ENCODE measurements at regions not wholly inside any gene's neighbourhood (a gene's known extent, or its start where the extent isn't known, plus 50 kb on each side); places are given as distances from the start of the nearest gene placed in this dataset.

DNA sequence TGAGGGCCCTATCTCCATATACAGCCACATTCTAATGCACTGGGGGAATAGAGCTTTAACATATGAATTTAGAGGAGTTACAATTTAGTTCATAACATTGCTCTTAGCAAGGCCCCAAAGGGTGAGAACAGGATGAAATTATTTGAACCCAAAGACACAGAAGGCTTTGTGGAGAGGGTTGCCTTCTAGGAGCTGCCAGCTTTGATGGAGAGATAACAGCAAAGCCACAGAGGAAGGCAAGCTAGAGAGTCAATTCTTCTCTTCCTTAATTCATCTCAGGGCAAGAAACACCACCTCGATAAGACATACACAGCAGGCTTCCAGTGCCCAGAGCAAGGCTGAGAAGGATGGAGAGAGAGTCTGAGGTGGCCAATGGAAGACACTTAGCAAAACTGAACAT lies 94.8 kb upstream of the TMPRSS15 start:
- Mint-ChIP-seq H3K9me3 (no peaks in the 10 kb centered on the region), H3K27ac (no peak overlapping the region), H3K4me1 (ENCODE audit: low read depth) (no peaks in the 10 kb centered on the region), H3K27me3 (no peaks in the 10 kb centered on the region), H3K4me3 (no peak overlapping the region), H3K36me3 (ENCODE audit: low read depth) (no peaks in the 10 kb centered on the region)
- CTCF ChIA-PET, result no interaction called here
- TF ChIP-seq, protein P1, sequence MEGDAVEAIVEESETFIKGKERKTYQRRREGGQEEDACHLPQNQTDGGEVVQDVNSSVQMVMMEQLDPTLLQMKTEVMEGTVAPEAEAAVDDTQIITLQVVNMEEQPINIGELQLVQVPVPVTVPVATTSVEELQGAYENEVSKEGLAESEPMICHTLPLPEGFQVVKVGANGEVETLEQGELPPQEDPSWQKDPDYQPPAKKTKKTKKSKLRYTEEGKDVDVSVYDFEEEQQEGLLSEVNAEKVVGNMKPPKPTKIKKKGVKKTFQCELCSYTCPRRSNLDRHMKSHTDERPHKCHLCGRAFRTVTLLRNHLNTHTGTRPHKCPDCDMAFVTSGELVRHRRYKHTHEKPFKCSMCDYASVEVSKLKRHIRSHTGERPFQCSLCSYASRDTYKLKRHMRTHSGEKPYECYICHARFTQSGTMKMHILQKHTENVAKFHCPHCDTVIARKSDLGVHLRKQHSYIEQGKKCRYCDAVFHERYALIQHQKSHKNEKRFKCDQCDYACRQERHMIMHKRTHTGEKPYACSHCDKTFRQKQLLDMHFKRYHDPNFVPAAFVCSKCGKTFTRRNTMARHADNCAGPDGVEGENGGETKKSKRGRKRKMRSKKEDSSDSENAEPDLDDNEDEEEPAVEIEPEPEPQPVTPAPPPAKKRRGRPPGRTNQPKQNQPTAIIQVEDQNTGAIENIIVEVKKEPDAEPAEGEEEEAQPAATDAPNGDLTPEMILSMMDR (IDR thresholded peaks at IDR 0.05), result no peak
- ATAC-seq (no peak), DNase-seq (no peak)
- intact Hi-C loops (cut with micrococcal nuclease), result no loop called here
- POLR2A ChIA-PET, result no interaction called here

DNA sequence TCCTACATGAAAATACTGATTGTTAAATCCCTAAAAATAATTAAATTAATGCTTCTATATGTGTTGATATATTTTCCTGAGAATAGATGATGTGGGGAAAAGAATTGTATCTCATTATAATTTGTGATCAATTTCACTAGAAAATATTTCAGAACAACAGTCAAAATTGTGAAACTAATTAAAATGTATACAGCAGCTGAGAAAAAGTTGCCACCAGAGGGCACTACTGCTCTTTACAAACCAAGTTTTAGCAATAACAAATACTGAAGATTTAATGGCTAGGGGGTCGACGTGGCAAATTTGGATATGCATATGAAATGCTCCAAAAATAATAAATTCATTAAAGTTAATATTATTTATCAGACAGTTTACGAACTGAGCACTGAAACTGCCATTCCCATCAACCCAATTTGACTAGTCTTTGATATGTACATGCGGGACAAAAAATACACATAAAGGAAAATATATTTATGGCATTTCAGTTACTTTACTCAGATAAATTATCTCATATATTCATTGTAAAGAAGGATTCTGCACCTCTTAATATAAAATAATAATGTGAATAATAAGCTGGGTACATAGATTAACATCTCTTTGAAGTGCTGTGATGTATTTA lies 96.3 kb upstream of the TMPRSS15 start:
- intact Hi-C loops (cut with micrococcal nuclease), result no loop called here
- Mint-ChIP-seq H3K9me3 (no peaks in the 10 kb centered on the region), H3K27me3 (no peaks in the 10 kb centered on the region), H3K27ac (no peak overlapping the region), H3K36me3 (ENCODE audit: low read depth) (no peaks in the 10 kb centered on the region), H3K4me3 (no peak overlapping the region), H3K4me1 (ENCODE audit: low read depth) (no peaks in the 10 kb centered on the region)
- POLR2A ChIA-PET, result no interaction called here
- CTCF ChIA-PET, result interaction anchor here (0.7 to 1.6 kb wide), 2 partner anchors 9 to 115 kb away, joined by 3 read pairs; no protein-coding TSS in a partner anchor
- ATAC-seq (no peak), DNase-seq (peak; percentile 69)
- TF ChIP-seq, protein P1 (IDR thresholded peaks at IDR 0.05), result peak; percentile 92

DNA sequence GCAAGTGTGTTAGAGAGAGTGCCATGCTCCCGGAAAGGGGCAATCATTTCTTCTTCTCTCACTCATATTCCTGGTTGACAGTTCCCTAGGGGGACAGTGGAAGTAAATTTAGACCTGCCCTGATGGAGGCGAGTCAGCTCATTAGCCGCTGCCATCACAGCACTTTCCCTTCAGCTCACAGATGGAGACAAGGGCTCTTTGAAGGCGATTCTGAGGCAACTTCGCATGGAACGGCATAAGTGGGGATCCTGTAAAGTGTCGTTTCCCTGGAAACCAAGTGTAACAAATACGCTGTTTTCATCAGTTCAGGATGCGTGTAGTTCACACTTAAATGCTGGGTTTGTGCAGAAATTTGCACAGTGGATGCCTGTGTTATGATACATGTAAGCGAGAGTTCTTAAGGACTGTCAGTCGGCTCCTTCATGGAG lies 114.5 kb upstream of the TMPRSS15 start:
- Mint-ChIP-seq H3K36me3 (ENCODE audit: low read depth) (no peaks in the 10 kb centered on the region), H3K27me3 (no peaks in the 10 kb centered on the region), H3K4me1 (ENCODE audit: low read depth) (no peaks in the 10 kb centered on the region), H3K27ac (no peak overlapping the region), H3K9me3 (no peaks in the 10 kb centered on the region), H3K4me3 (no peak overlapping the region)
- intact Hi-C loops (cut with micrococcal nuclease), result no loop called here
- CTCF ChIA-PET, result no interaction called here
- TF ChIP-seq, protein P1 (IDR thresholded peaks at IDR 0.05), result no peak
- DNase-seq (no peak), ATAC-seq (no peak)
- POLR2A ChIA-PET, result no interaction called here

DNA sequence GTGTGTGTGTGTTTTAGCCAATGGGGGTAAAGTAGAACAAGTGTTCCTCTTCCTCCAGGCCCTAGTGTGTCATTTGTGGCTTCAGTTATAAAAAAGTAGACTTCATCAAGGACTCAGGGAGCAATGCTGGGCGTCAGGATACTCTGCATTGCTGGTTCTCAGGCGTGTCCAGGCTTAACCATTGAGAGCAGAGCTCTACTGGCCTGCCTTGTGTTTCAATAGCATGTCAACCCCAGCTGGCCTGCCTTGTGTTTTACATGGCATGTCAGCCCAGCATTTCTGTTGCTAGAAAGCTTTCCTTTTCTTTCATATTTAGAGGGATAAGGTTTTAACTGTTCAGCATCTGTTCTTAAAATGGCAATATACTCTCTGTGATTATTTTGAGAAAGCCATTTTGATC lies 117.6 kb upstream of the TMPRSS15 start:
- TF ChIP-seq, protein P1 (IDR thresholded peaks at IDR 0.05), result no peak
- intact Hi-C loops (cut with micrococcal nuclease), result no loop called here
- Mint-ChIP-seq H3K27me3 (no peaks in the 10 kb centered on the region), H3K27ac (no peak overlapping the region), H3K4me3 (no peak overlapping the region), H3K36me3 (ENCODE audit: low read depth) (no peaks in the 10 kb centered on the region), H3K9me3 (no peaks in the 10 kb centered on the region), H3K4me1 (ENCODE audit: low read depth) (no peaks in the 10 kb centered on the region)
- ChIA-PET CTCF (no interaction called here), POLR2A (no interaction called here)
- no peak for ATAC-seq
- no peak for DNase-seq

DNA sequence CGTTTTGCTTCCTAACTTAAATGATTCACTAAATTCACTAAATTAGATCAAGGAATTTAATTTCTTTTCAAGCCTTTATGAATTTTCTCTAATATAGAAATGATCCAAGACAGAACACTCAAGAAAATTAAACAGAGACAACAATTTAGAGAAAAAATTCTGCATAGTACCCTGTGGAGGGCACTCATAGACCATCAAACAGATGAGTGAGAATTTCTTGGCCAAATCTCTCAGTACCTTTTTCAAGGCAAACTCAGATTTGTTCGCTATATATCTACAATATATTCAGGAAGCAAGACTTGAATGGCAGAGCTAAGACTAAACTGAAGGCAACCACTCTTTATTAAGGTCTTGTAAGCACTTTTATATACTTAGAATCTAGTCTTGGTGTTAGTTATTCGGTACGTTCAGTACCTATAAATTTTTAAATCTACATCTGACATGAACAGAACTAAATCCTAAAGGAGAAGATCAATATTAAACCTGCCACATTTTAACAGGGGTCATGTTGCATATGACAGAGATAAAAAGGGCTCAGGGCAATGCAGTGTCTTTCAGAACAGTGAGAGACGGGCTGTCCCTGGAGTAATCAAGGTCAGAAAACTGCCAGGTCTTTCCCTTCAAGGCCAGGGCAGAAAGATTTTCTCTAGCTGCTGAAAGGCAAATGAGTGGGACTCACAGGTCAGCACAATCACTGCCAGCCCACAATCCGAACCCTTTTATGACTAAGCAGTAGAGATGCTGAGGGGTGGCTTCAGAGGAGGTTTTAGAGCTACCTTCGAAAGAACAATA lies 118.8 kb upstream of the TMPRSS15 start:
- Mint-ChIP-seq H3K27me3 (no peaks in the 10 kb centered on the region), H3K4me1 (ENCODE audit: low read depth) (no peaks in the 10 kb centered on the region), H3K4me3 (no peak overlapping the region), H3K36me3 (ENCODE audit: low read depth) (no peaks in the 10 kb centered on the region), H3K27ac (no peak overlapping the region), H3K9me3 (no peaks in the 10 kb centered on the region)
- TF ChIP-seq, protein P1 (IDR thresholded peaks at IDR 0.05), result no peak
- DNase-seq (no peak), ATAC-seq (no peak)
- intact Hi-C loops (cut with micrococcal nuclease), result no loop called here
- CTCF ChIA-PET, result no interaction called here
- POLR2A ChIA-PET, result no interaction called here
